ENCODE measurements at regions not wholly inside any gene's neighbourhood (a gene's known extent, or its start where the extent isn't known, plus 50 kb on each side); places are given as distances from the start of the nearest gene placed in this dataset.

GRCh38 chr5:128749136-128749898 lies 211.3 kb upstream of the FBN2 start:
- Histone ChIP-seq H3K36me3 (ENCODE audit: control insufficient read depth in 2 of 2, insufficient read depth in 2 of 2, low read length in 1 of 2) (no peaks in the 10 kb centered on the region), H3K4me1 (ENCODE audit: control insufficient read depth in 2 of 2, insufficient read depth in 2 of 2, low read length in 1 of 2) (no peaks in the 10 kb centered on the region), H3K27me3 (ENCODE audit: control insufficient read depth in 1 of 2, insufficient read depth in 2 of 2, low read length in 2 of 2) (no peaks in the 10 kb centered on the region), H3K27ac (ENCODE audit: low read depth in 2 of 2, low read length in 1 of 2) (no peak overlapping the region), H3K4me3 (ENCODE audit: low read depth in 1 of 2, low read length in 2 of 2) (no peak overlapping the region), H3K9me3 (ENCODE audit: control insufficient read depth in 2 of 2, insufficient read depth in 1 of 2, low read depth in 1 of 2, low read length in 1 of 2) (no peaks in the 10 kb centered on the region)
- WGBS, 2 donors, result 43 to 49% methylated on average over 11 of the region's 11 CpGs

GRCh38 chr5:128750155-128750554 lies 212.1 kb upstream of the FBN2 start:
- no peak overlapping the region for H3K4me3 ChIP-seq (ENCODE audit: low read depth in 1 of 2, low read length in 2 of 2)
- WGBS, 2 donors, result 61 to 77% methylated on average over 1 of the region's 1 CpG
- H3K9me3 ChIP-seq (ENCODE audit: control insufficient read depth in 2 of 2, insufficient read depth in 1 of 2, low read depth in 1 of 2, low read length in 1 of 2), result no peaks in the 10 kb centered on the region
- no peaks in the 10 kb centered on the region for H3K36me3 ChIP-seq (ENCODE audit: control insufficient read depth in 2 of 2, insufficient read depth in 2 of 2, low read length in 1 of 2)
- no peaks in the 10 kb centered on the region for H3K4me1 ChIP-seq (ENCODE audit: control insufficient read depth in 2 of 2, insufficient read depth in 2 of 2, low read length in 1 of 2)
- no peak overlapping the region for H3K27ac ChIP-seq (ENCODE audit: low read depth in 2 of 2, low read length in 1 of 2)
- H3K27me3 ChIP-seq (ENCODE audit: control insufficient read depth in 1 of 2, insufficient read depth in 2 of 2, low read length in 2 of 2), result no peaks in the 10 kb centered on the region

DNA sequence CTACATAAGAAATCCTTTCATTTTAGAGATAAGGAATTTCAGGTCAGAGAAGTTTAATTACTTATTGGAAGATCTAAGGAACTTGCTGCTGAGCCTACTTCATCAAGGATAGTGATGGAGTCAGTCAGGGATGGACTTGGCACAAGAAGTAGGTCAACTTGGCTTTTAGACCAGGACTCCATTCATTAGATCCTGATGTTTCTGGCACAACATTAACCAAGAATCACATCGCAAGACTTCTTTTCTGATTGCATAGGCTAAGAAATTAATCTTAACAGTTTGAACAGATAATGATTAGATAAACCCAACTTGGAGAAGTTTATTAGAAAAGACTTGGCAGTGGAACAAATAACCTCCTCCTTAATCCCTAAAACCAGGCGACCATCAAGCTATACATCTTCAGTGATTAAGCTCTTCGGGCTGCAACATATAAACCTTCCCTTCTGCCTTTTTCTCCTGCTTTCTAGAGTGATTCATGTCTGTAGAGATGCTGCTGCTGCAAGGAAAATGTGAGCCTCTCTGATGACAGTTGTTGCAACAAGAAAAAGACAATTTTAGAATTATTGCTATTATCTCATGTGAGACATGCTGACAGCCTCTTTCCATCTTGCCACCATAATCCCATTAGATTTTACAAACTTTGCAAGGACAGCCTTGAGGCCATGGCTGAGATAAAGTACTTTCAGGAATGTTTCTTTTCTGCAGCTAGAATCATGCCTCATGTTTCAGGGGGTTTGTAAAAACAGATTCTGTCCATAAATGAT lies 207.9 kb upstream of the SLC27A6 start:
- H3K4me3 ChIP-seq (ENCODE audit: low read depth in 1 of 2, low read length in 2 of 2), result no peak overlapping the region
- no peak overlapping the region for H3K27ac ChIP-seq (ENCODE audit: low read depth in 2 of 2, low read length in 1 of 2)
- H3K36me3 ChIP-seq (ENCODE audit: control insufficient read depth in 2 of 2, insufficient read depth in 2 of 2, low read length in 1 of 2), result no peaks in the 10 kb centered on the region
- no peaks in the 10 kb centered on the region for H3K9me3 ChIP-seq (ENCODE audit: control insufficient read depth in 2 of 2, insufficient read depth in 1 of 2, low read depth in 1 of 2, low read length in 1 of 2)
- H3K27me3 ChIP-seq (ENCODE audit: control insufficient read depth in 1 of 2, insufficient read depth in 2 of 2, low read length in 2 of 2), result no peaks in the 10 kb centered on the region
- H3K4me1 ChIP-seq (ENCODE audit: control insufficient read depth in 2 of 2, insufficient read depth in 2 of 2, low read length in 1 of 2), result no peaks in the 10 kb centered on the region
- 37 to 48% methylated on average over 3 of the region's 3 CpGs for WGBS, 2 donors

DNA sequence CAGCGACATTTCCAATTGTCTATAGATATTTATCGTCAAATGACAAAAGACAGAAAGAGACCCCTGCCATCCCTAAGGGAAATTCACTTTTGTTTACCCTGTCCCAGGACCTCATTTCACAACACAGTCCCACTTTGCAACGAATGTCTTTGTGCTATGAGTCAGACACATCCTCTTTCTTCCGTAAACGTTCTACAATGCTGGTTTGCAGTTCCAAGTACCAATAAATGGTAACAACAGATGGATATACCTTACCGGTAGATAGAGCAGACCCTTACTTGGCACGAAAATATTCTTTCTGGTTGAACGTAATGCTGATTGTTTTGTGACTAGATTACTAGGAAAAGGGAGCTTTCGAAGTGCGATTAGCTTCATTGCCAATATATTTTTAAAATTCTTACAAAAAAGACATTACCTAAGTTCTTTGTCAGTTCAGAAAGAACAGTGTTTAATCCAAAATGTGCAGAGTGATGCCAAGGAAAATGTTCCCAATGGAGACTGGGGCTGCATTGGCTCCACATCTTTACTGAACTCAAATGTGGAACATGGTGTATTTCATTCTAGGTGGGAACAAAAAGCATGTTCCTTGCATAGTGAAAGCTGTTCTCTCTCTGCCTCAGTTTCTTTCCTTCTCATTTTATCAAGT lies 202.5 kb upstream of the SLC27A6 start:
- H3K27ac ChIP-seq (ENCODE audit: low read depth in 2 of 2, low read length in 1 of 2), result no peak overlapping the region
- WGBS, 2 donors, result 77 to 80% methylated on average over 10 of the region's 10 CpGs
- no peaks in the 10 kb centered on the region for H3K9me3 ChIP-seq (ENCODE audit: control insufficient read depth in 2 of 2, insufficient read depth in 1 of 2, low read depth in 1 of 2, low read length in 1 of 2)
- H3K4me3 ChIP-seq (ENCODE audit: low read depth in 1 of 2, low read length in 2 of 2), result no peak overlapping the region
- no peaks in the 10 kb centered on the region for H3K4me1 ChIP-seq (ENCODE audit: control insufficient read depth in 2 of 2, insufficient read depth in 2 of 2, low read length in 1 of 2)
- H3K27me3 ChIP-seq (ENCODE audit: control insufficient read depth in 1 of 2, insufficient read depth in 2 of 2, low read length in 2 of 2), result no peaks in the 10 kb centered on the region
- H3K36me3 ChIP-seq (ENCODE audit: control insufficient read depth in 2 of 2, insufficient read depth in 2 of 2, low read length in 1 of 2), result no peaks in the 10 kb centered on the region

DNA sequence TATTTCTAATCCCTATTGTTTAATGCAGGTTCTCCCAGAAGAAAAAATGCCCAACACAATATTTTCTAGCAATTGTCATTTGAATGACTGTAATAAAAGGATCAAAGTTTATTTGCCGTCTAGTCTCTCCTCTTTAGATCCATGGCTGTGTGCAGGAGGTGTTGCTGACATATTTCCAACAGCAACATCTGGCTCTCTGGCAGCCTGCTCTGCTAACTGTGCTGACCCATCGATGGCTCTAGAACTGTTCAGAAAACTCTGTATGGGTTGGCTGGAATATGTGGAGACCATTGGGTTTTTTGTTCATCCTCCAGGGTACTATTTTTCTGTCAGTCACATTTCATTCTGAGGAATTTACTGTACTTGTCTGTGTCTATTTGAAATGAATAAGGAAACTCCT lies 202.0 kb upstream of the SLC27A6 start:
- WGBS, 2 donors, result 48 to 53% methylated on average over 2 of the region's 2 CpGs
- Histone ChIP-seq H3K27me3 (ENCODE audit: control insufficient read depth in 1 of 2, insufficient read depth in 2 of 2, low read length in 2 of 2) (no peaks in the 10 kb centered on the region), H3K4me1 (ENCODE audit: control insufficient read depth in 2 of 2, insufficient read depth in 2 of 2, low read length in 1 of 2) (no peaks in the 10 kb centered on the region), H3K36me3 (ENCODE audit: control insufficient read depth in 2 of 2, insufficient read depth in 2 of 2, low read length in 1 of 2) (no peaks in the 10 kb centered on the region), H3K27ac (ENCODE audit: low read depth in 2 of 2, low read length in 1 of 2) (no peak overlapping the region), H3K4me3 (ENCODE audit: low read depth in 1 of 2, low read length in 2 of 2) (no peak overlapping the region), H3K9me3 (ENCODE audit: control insufficient read depth in 2 of 2, insufficient read depth in 1 of 2, low read depth in 1 of 2, low read length in 1 of 2) (no peaks in the 10 kb centered on the region)

DNA sequence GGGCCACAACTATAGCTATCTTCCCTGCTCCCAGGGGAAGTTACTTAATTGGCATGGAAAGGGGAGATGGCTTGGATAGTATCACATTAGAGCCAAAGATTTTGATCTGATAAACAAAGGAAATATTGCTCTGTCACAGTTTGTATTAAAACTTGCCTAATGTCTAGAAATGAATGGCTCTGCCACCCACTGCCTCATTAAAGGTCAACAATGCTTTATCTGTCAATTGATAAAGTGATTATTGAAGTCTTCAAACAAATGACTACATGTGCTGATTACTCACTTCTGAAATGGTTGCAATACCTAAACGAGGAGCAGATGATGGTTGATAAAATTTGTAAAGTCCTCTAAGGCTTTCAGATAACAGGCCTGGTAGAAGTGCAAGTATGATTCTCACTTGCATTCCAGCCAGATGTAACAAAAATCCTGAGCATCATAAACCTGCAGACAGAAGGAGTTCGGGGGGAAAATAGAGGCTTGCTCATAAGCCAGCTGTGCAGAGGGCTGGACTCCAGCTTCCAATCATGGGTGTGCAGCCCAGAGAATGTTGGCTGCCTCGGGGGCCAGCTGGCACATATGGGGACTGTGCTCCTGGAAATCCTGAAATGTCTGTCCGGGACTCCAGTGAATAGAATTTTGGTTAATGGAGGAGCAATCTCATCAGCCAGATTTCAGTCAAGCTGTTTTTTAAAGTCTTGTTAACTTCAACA lies 200.5 kb upstream of the SLC27A6 start:
- 40 to 47% methylated on average over 4 of the region's 4 CpGs for WGBS, 2 donors
- no peaks in the 10 kb centered on the region for H3K36me3 ChIP-seq (ENCODE audit: control insufficient read depth in 2 of 2, insufficient read depth in 2 of 2, low read length in 1 of 2)
- no peak overlapping the region for H3K27ac ChIP-seq (ENCODE audit: low read depth in 2 of 2, low read length in 1 of 2)
- H3K4me1 ChIP-seq (ENCODE audit: control insufficient read depth in 2 of 2, insufficient read depth in 2 of 2, low read length in 1 of 2), result no peaks in the 10 kb centered on the region
- no peak overlapping the region for H3K4me3 ChIP-seq (ENCODE audit: low read depth in 1 of 2, low read length in 2 of 2)
- H3K9me3 ChIP-seq (ENCODE audit: control insufficient read depth in 2 of 2, insufficient read depth in 1 of 2, low read depth in 1 of 2, low read length in 1 of 2), result no peaks in the 10 kb centered on the region
- H3K27me3 ChIP-seq (ENCODE audit: control insufficient read depth in 1 of 2, insufficient read depth in 2 of 2, low read length in 2 of 2), result no peaks in the 10 kb centered on the region

GRCh38 chr5:128765448-128766061 lies 199.7 kb upstream of the SLC27A6 start:
- Histone ChIP-seq H3K27me3 (ENCODE audit: control insufficient read depth in 1 of 2, insufficient read depth in 2 of 2, low read length in 2 of 2) (no peaks in the 10 kb centered on the region), H3K4me1 (ENCODE audit: control insufficient read depth in 2 of 2, insufficient read depth in 2 of 2, low read length in 1 of 2) (no peaks in the 10 kb centered on the region), H3K27ac (ENCODE audit: low read depth in 2 of 2, low read length in 1 of 2) (no peak overlapping the region), H3K36me3 (ENCODE audit: control insufficient read depth in 2 of 2, insufficient read depth in 2 of 2, low read length in 1 of 2) (no peaks in the 10 kb centered on the region), H3K4me3 (ENCODE audit: low read depth in 1 of 2, low read length in 2 of 2) (no peak overlapping the region), H3K9me3 (ENCODE audit: control insufficient read depth in 2 of 2, insufficient read depth in 1 of 2, low read depth in 1 of 2, low read length in 1 of 2) (no peaks in the 10 kb centered on the region)
- 87 to 93% methylated on average over 3 of the region's 3 CpGs for WGBS, 2 donors

DNA sequence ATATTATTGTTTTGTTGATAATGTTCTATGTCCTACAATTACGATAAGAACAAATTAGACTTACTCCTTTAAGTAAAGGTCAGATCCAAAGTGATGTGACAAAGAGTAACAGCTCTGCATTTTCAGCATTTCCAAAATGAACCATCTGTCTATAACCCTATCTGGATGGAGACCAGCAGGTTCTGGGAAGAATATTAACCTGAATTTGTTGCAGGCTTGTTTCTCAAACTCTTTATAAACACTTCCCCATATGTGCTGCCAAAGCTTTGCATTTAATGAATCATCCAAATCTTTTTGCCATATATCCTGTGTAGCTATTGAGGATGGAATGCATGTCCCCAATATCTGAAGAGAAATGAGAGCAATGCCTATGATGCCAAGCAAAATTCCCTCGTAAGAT lies 198.9 kb upstream of the SLC27A6 start:
- no peaks in the 10 kb centered on the region for H3K27me3 ChIP-seq (ENCODE audit: control insufficient read depth in 1 of 2, insufficient read depth in 2 of 2, low read length in 2 of 2)
- no peaks in the 10 kb centered on the region for H3K9me3 ChIP-seq (ENCODE audit: control insufficient read depth in 2 of 2, insufficient read depth in 1 of 2, low read depth in 1 of 2, low read length in 1 of 2)
- no peak overlapping the region for H3K4me3 ChIP-seq (ENCODE audit: low read depth in 1 of 2, low read length in 2 of 2)
- H3K27ac ChIP-seq (ENCODE audit: low read depth in 2 of 2, low read length in 1 of 2), result no peak overlapping the region
- no peaks in the 10 kb centered on the region for H3K4me1 ChIP-seq (ENCODE audit: control insufficient read depth in 2 of 2, insufficient read depth in 2 of 2, low read length in 1 of 2)
- 73 to 87% methylated on average over 2 of the region's 2 CpGs for WGBS, 2 donors
- no peaks in the 10 kb centered on the region for H3K36me3 ChIP-seq (ENCODE audit: control insufficient read depth in 2 of 2, insufficient read depth in 2 of 2, low read length in 1 of 2)

- no peak overlapping the region for H3K4me3 ChIP-seq (ENCODE audit: low read depth in 1 of 2, low read length in 2 of 2)
- peaks cover 0 to 3% of the 10 kb centered on the region in 2 donors for H3K27me3 ChIP-seq (ENCODE audit: control insufficient read depth in 1 of 2, insufficient read depth in 2 of 2, low read length in 2 of 2)
- 51 to 70% methylated on average over 2 of the region's 2 CpGs for WGBS, 2 donors
- no peaks in the 10 kb centered on the region for H3K36me3 ChIP-seq (ENCODE audit: control insufficient read depth in 2 of 2, insufficient read depth in 2 of 2, low read length in 1 of 2)
- H3K4me1 ChIP-seq (ENCODE audit: control insufficient read depth in 2 of 2, insufficient read depth in 2 of 2, low read length in 1 of 2), result no peaks in the 10 kb centered on the region
- H3K9me3 ChIP-seq (ENCODE audit: control insufficient read depth in 2 of 2, insufficient read depth in 1 of 2, low read depth in 1 of 2, low read length in 1 of 2), result no peaks in the 10 kb centered on the region
- H3K27ac ChIP-seq (ENCODE audit: low read depth in 2 of 2, low read length in 1 of 2), result no peak overlapping the region
Observed at GRCh38 chr5:128770907-128771306, 194.4 kb upstream of the SLC27A6 start.
